ENCODE measurements at regions not wholly inside any gene's neighbourhood (a gene's known extent, or its start where the extent isn't known, plus 50 kb on each side); places are given as distances from the start of the nearest gene placed in this dataset.

- no peaks in the 10 kb centered on the region for H3K27me3 ChIP-seq (replicated peaks)
- H3K4me1 ChIP-seq (replicated peaks): no peaks in the 10 kb centered on the region
- no peak overlapping the region for H3K4me3 ChIP-seq
- 0 out of 2 replicates have a peak, but pooled peaks cover 3% of the 10 kb centered on the region for H3K9me3 ChIP-seq (replicated peaks)
- no peak for DNase-seq (ENCODE audit: low read depth in 1 of 2, low spot score in 2 of 2)
- no peaks in the 10 kb centered on the region for H3K36me3 ChIP-seq
- no peak overlapping the region for H3K27ac ChIP-seq
Measured at GRCh38 chr15:94917068-94917467, 685.7 kb downstream of the MCTP2 start.

DNA sequence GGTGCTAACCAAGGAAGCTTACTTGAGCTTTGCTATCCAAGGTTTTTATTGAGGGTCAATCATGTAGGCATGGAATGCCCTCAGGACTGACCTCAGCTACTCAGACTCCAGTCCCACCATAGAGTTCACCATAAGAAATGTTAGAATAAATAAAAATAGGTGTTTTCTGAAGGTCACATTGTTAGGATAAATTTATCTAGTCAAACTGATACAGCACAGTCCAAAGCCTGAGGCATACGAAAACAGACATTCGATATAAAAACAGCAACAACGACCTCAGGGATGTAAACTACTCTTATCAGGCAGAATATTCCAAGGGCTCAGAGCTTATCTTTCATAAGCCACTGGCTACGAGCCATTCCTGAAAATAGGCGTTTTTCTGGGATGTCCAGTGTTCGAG, 690.6 kb downstream of the MCTP2 start:
- no peaks in the 10 kb centered on the region for H3K27me3 ChIP-seq (replicated peaks)
- H3K4me1 ChIP-seq (replicated peaks): no peaks in the 10 kb centered on the region
- H3K4me3 ChIP-seq: no peak overlapping the region
- H3K27ac ChIP-seq: no peak overlapping the region
- no peaks in the 10 kb centered on the region for H3K36me3 ChIP-seq
- 0 out of 2 replicates have a peak, but pooled peaks cover 3% of the 10 kb centered on the region for H3K9me3 ChIP-seq (replicated peaks)
- DNase-seq (ENCODE audit: low read depth in 1 of 2, low spot score in 2 of 2): no peak

- H3K4me1 ChIP-seq (replicated peaks): no peaks in the 10 kb centered on the region
- no peak for DNase-seq (ENCODE audit: low read depth in 1 of 2, low spot score in 2 of 2)
- no peaks in the 10 kb centered on the region for H3K36me3 ChIP-seq
- H3K9me3 ChIP-seq (replicated peaks): no peaks in the 10 kb centered on the region
- H3K27ac ChIP-seq: no peak overlapping the region
- no peaks in the 10 kb centered on the region for H3K27me3 ChIP-seq (replicated peaks)
- no peak overlapping the region for H3K4me3 ChIP-seq
Measured at GRCh38 chr15:94924057-94924456, 692.7 kb downstream of the MCTP2 start.

- H3K4me3 ChIP-seq: no peak overlapping the region
- H3K27ac ChIP-seq: no peak overlapping the region
- H3K4me1 ChIP-seq (replicated peaks): no peaks in the 10 kb centered on the region
- H3K27me3 ChIP-seq (replicated peaks): no peaks in the 10 kb centered on the region
- H3K9me3 ChIP-seq (replicated peaks): no peaks in the 10 kb centered on the region
- no peak for DNase-seq (ENCODE audit: low read depth in 1 of 2, low spot score in 2 of 2)
- no peaks in the 10 kb centered on the region for H3K36me3 ChIP-seq
Measured at GRCh38 chr15:94924971-94925598, 693.7 kb downstream of the MCTP2 start.

DNA sequence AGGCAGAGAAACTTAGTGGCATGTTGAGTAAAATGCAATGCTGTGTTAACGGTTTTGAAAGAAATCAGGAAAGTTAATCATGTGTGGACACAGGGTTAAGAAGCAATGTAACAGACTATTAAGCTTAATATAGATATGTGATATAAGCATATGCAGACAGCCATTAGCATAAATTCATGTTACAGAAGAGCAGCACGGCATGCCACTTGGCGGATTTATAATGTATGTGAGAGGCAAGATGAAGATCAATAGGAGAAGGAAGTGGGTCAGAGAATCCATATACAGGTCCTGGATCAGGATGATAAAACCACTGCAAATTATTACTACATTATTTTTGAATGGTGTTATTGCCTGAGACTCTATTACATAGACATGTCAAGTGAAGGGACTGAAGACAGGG, 694.3 kb downstream of the MCTP2 start:
- no peaks in the 10 kb centered on the region for H3K4me1 ChIP-seq (replicated peaks)
- no peaks in the 10 kb centered on the region for H3K36me3 ChIP-seq
- no peaks in the 10 kb centered on the region for H3K27me3 ChIP-seq (replicated peaks)
- H3K9me3 ChIP-seq (replicated peaks): no peaks in the 10 kb centered on the region
- no peak overlapping the region for H3K4me3 ChIP-seq
- DNase-seq (ENCODE audit: low read depth in 1 of 2, low spot score in 2 of 2): no peak
- H3K27ac ChIP-seq: no peak overlapping the region

DNA sequence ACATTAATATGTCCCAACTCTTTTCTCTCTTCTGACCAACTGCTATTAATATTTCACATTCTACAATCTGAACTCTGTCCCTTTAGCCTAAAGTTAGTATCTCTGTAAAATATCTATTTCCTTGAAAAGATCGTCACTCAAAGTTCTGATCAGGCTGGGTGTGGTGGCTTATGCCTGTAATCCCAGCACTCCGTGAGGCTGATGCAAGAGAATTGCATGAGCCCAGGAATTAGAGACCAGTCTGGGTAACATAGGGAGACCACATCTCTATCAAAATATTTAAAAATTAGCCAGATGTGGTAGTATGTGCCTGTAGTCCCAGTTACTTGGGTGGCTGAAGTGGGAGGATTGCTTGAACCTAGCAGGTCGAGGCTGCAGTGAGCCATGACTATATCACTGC, 695.6 kb downstream of the MCTP2 start:
- Histone ChIP-seq H3K27ac (no peak overlapping the region), H3K9me3 (replicated peaks) (no peaks in the 10 kb centered on the region), H3K4me3 (no peak overlapping the region), H3K36me3 (no peaks in the 10 kb centered on the region), H3K27me3 (replicated peaks) (no peaks in the 10 kb centered on the region), H3K4me1 (replicated peaks) (no peaks in the 10 kb centered on the region)
- DNase-seq (ENCODE audit: low read depth in 1 of 2, low spot score in 2 of 2): no peak

GRCh38 chr15:94929282-94929681, 697.9 kb downstream of the MCTP2 start:
- Histone ChIP-seq H3K27me3 (replicated peaks) (no peaks in the 10 kb centered on the region), H3K27ac (no peak overlapping the region), H3K4me1 (replicated peaks) (no peaks in the 10 kb centered on the region), H3K9me3 (replicated peaks) (no peaks in the 10 kb centered on the region), H3K36me3 (no peaks in the 10 kb centered on the region), H3K4me3 (no peak overlapping the region)
- DNase-seq (ENCODE audit: low read depth in 1 of 2, low spot score in 2 of 2): no peak

DNA sequence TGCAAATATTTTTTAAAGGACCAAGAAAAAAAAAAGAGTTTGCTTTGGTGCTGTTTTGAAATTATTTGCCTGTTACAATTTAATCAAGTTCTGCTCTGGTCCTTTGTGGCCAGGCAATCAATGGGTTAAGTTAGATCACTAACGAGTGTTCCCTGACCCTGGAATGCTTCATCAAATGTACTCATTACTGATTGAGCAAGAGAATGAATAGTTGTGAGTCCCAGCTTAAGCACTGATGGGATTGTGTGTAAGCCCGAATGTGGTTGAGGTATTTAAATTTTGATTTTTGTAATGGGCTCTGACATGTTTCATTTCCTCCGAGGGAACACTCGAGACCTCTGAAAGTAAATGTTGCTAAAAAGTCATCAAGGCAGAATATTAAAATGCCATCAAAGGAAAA, 699.1 kb downstream of the MCTP2 start:
- no peak overlapping the region for H3K4me3 ChIP-seq
- no peaks in the 10 kb centered on the region for H3K27me3 ChIP-seq (replicated peaks)
- H3K36me3 ChIP-seq: no peaks in the 10 kb centered on the region
- no peaks in the 10 kb centered on the region for H3K9me3 ChIP-seq (replicated peaks)
- H3K27ac ChIP-seq: no peak overlapping the region
- DNase-seq (ENCODE audit: low read depth in 1 of 2, low spot score in 2 of 2): no peak
- H3K4me1 ChIP-seq (replicated peaks): no peaks in the 10 kb centered on the region

DNA sequence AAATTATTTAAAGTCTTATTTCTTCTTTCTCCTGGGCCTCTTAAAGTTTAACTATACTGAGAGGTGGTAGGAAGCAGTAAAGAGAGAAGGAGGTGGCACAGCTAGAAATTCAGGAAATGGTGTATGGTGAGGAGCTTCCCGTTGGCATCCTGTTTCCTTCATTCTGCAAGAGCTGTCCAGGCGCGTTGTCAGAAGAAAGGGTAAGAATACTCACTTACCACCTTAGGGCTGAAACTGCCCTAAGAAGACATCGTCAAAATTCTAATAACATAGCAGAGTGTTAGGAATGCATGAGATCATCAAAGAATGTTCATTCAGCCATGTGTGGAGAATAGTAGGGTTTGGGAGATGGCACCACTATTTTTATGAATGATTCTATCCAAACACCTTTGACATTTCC, 699.6 kb downstream of the MCTP2 start:
- H3K36me3 ChIP-seq: no peaks in the 10 kb centered on the region
- no peaks in the 10 kb centered on the region for H3K27me3 ChIP-seq (replicated peaks)

DNA sequence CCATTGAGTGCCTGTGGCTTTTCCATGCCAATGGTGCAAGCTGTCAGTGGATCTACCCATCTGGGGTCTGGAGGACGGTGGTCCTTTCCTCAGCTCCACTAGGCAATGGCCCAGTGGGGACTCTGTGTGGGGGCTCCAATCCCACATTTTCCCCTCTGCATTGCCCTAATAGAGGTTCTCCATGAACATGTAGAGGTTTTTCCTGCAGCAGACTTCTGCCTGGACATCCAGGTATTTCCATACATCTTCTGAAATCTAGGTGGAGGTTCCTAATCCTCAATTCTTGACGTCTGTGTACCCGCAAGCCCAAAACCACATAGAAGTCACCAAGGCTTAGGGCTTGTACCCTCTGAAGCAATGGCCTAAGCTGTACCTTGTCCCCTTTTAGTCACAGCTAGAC, 703.1 kb downstream of the MCTP2 start:
- Histone ChIP-seq H3K36me3 (no peaks in the 10 kb centered on the region), H3K27ac (no peak overlapping the region), H3K9me3 (replicated peaks) (no peaks in the 10 kb centered on the region), H3K4me3 (no peak overlapping the region), H3K27me3 (replicated peaks) (no peaks in the 10 kb centered on the region), H3K4me1 (replicated peaks) (no peaks in the 10 kb centered on the region)
- no peak for DNase-seq (ENCODE audit: low read depth in 1 of 2, low spot score in 2 of 2)

More for the DNA sequence above, 699.6 kb downstream of the MCTP2 start:
- Histone ChIP-seq H3K9me3 (replicated peaks) (no peaks in the 10 kb centered on the region), H3K27ac (no peak overlapping the region), H3K4me3 (no peak overlapping the region), H3K4me1 (replicated peaks) (no peaks in the 10 kb centered on the region)
- no peak for DNase-seq (ENCODE audit: low read depth in 1 of 2, low spot score in 2 of 2)

- no peaks in the 10 kb centered on the region for H3K4me1 ChIP-seq (replicated peaks)
- H3K9me3 ChIP-seq (replicated peaks): no peaks in the 10 kb centered on the region
- H3K27me3 ChIP-seq (replicated peaks): no peaks in the 10 kb centered on the region
- H3K4me3 ChIP-seq: no peak overlapping the region
- H3K36me3 ChIP-seq: no peaks in the 10 kb centered on the region
- no peak for DNase-seq (ENCODE audit: low read depth in 1 of 2, low spot score in 2 of 2)
- H3K27ac ChIP-seq: no peak overlapping the region
Measured at GRCh38 chr15:94937242-94937641, 705.9 kb downstream of the MCTP2 start.

- Histone ChIP-seq H3K9me3 (replicated peaks) (no peaks in the 10 kb centered on the region), H3K27ac (no peak overlapping the region), H3K36me3 (no peaks in the 10 kb centered on the region), H3K4me1 (replicated peaks) (no peaks in the 10 kb centered on the region), H3K4me3 (no peak overlapping the region), H3K27me3 (replicated peaks) (no peaks in the 10 kb centered on the region)
- DNase-seq (ENCODE audit: low read depth in 1 of 2, low spot score in 2 of 2): no peak
Measured at GRCh38 chr15:94943888-94944287, 712.5 kb downstream of the MCTP2 start.

DNA sequence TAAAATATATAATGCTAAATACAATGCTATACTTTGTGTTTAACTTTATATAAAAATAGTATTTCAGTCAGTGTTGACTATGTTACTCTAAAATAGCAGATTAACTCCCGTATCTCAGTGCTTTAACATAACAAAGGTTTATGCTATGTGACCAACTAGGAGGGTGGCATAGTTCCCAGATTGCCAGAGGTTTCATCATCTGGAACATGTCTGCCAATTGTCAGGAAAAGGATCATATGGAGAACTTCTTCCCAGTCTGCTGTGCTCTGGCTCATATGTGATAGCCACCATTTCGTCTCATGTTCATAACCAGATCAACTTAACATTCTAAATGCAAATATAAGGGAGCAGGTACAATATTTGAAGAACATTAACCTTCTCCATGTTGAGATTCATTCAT, 720.2 kb downstream of the MCTP2 start:
- Histone ChIP-seq H3K9me3 (replicated peaks) (peaks cover 10% of the 10 kb centered on the region; the same call in 1 of the 2 replicates), H3K27me3 (replicated peaks) (no peaks in the 10 kb centered on the region), H3K36me3 (no peaks in the 10 kb centered on the region), H3K4me1 (replicated peaks) (no peaks in the 10 kb centered on the region), H3K27ac (no peak overlapping the region), H3K4me3 (no peak overlapping the region)
- DNase-seq (ENCODE audit: low read depth in 1 of 2, low spot score in 2 of 2): no peak

- no peaks in the 10 kb centered on the region for H3K4me1 ChIP-seq (replicated peaks)
- no peak overlapping the region for H3K4me3 ChIP-seq
- no peaks in the 10 kb centered on the region; the same call in 1 of the 2 replicates for H3K9me3 ChIP-seq (replicated peaks)
- no peak for DNase-seq (ENCODE audit: low read depth in 1 of 2, low spot score in 2 of 2)
- no peak overlapping the region for H3K27ac ChIP-seq
- no peaks in the 10 kb centered on the region for H3K27me3 ChIP-seq (replicated peaks)
- H3K36me3 ChIP-seq: no peaks in the 10 kb centered on the region
Measured at GRCh38 chr15:94963953-94964352, 732.6 kb downstream of the MCTP2 start.

GRCh38 chr15:94965593-94965992, 734.2 kb downstream of the MCTP2 start:
- Histone ChIP-seq H3K27ac (no peak overlapping the region), H3K36me3 (no peaks in the 10 kb centered on the region), H3K4me3 (no peak overlapping the region), H3K27me3 (replicated peaks) (no peaks in the 10 kb centered on the region), H3K4me1 (replicated peaks) (no peaks in the 10 kb centered on the region), H3K9me3 (replicated peaks) (no peaks in the 10 kb centered on the region; the same call in 1 of the 2 replicates)
- DNase-seq (ENCODE audit: low read depth in 1 of 2, low spot score in 2 of 2): no peak
